Activated CD8-positive, alpha-beta T cell treated with anti-CD3 and anti-CD28 coated beads for 36 hours (primary cell): ENCODE measurements at regions not wholly inside any gene's neighbourhood (a gene's known extent, or its start where the extent isn't known, plus 50 kb on each side); places are given as distances from the start of the nearest gene placed in this dataset.

Source experiments
- ATAC-seq: fragments of 200-7000 bp; cut with Tn5 transposase; one replicate; pipeline ENCODE4 v1.10.0; 2021; ENCODE audit warnings: mild to moderate bottlenecking, moderate library complexity
- CTCF ChIA-PET: fragments of 350-600 bp; sonication (Branson Sonifier 250); formaldehyde crosslinking; loops from one replicate; lab custom pipeline; 2021; ENCODE audit warnings: antibody characterized with exemption; lab: Charles Lee
- POLR2A ChIA-PET: fragments of 350-600 bp; sonication (Branson Sonifier 250); formaldehyde crosslinking; loops from one replicate; lab custom pipeline; 2021; ENCODE audit warnings: antibody characterized with exemption; lab: Charles Lee
- DNase-seq: peaks from one replicate; pipeline ENCODE4 v3.0.0-alpha.2; 2020
- H3K27ac Mint-ChIP-seq: one replicate; pipeline ENCODE4 v1.8.0; 2021; ENCODE audit warnings: mild to moderate bottlenecking, mixed read lengths
- H3K27me3 Mint-ChIP-seq: one replicate; pipeline ENCODE4 v1.8.0; 2021; ENCODE audit warnings: mixed read lengths
- H3K36me3 Mint-ChIP-seq: one replicate; pipeline ENCODE4 v1.8.0; 2021; ENCODE audit warnings: low read depth, mixed read lengths
- H3K4me1 Mint-ChIP-seq: one replicate; pipeline ENCODE4 v1.8.0; 2021; ENCODE audit warnings: low read depth, mixed read lengths
- H3K4me3 Mint-ChIP-seq: one replicate; pipeline ENCODE4 v1.8.0; 2021; ENCODE audit warnings: mild to moderate bottlenecking, moderate library complexity, mixed read lengths
- H3K9me3 Mint-ChIP-seq: one replicate; pipeline ENCODE4 v1.8.0; 2021; ENCODE audit warnings: mixed read lengths
- intact Hi-C: fragments of 100-400 bp; cut with micrococcal nuclease; formaldehyde crosslinking; loops from one replicate; pipeline ENCODE4 v1.10.0; 2022
- TF ChIP-seq, protein P1 (sequence below): fragments of 200-600 bp; IDR thresholded peaks from one replicate; pipeline ENCODE4 v1.8.0; 2022; ENCODE audit warnings: antibody characterized with exemption, mild to moderate bottlenecking

GRCh38 chr18:73246763-73247162, 379.0 kb upstream of the NETO1 start:
- Mint-ChIP-seq H3K4me1 (no peaks in the 10 kb centered on the region), H3K27ac (no peak overlapping the region), H3K27me3 (no peaks in the 10 kb centered on the region), H3K9me3 (peaks cover 4% of the 10 kb centered on the region), H3K36me3 (no peaks in the 10 kb centered on the region), H3K4me3 (no peak overlapping the region)
- ATAC-seq, result no peak
- ChIA-PET POLR2A (no interaction called here), CTCF (no interaction called here)
- TF ChIP-seq, protein P1, sequence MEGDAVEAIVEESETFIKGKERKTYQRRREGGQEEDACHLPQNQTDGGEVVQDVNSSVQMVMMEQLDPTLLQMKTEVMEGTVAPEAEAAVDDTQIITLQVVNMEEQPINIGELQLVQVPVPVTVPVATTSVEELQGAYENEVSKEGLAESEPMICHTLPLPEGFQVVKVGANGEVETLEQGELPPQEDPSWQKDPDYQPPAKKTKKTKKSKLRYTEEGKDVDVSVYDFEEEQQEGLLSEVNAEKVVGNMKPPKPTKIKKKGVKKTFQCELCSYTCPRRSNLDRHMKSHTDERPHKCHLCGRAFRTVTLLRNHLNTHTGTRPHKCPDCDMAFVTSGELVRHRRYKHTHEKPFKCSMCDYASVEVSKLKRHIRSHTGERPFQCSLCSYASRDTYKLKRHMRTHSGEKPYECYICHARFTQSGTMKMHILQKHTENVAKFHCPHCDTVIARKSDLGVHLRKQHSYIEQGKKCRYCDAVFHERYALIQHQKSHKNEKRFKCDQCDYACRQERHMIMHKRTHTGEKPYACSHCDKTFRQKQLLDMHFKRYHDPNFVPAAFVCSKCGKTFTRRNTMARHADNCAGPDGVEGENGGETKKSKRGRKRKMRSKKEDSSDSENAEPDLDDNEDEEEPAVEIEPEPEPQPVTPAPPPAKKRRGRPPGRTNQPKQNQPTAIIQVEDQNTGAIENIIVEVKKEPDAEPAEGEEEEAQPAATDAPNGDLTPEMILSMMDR, result no peak
- no peak for DNase-seq
- intact Hi-C loops, result no loop called here

GRCh38 chr18:73245345-73245744, 377.6 kb upstream of the NETO1 start:
- Mint-ChIP-seq H3K4me3 (no peak overlapping the region), H3K27me3 (no peaks in the 10 kb centered on the region), H3K27ac (no peak overlapping the region), H3K4me1 (no peaks in the 10 kb centered on the region), H3K9me3 (peaks cover under 1% of the 10 kb centered on the region), H3K36me3 (no peaks in the 10 kb centered on the region)
- TF ChIP-seq, protein P1, result no peak
- DNase-seq (no peak), ATAC-seq (no peak)
- CTCF ChIA-PET, result no interaction called here
- intact Hi-C loops, result no loop called here
- POLR2A ChIA-PET, result no interaction called here

- Mint-ChIP-seq H3K27ac (no peak overlapping the region), H3K4me1 (no peaks in the 10 kb centered on the region), H3K36me3 (no peaks in the 10 kb centered on the region), H3K9me3 (no peaks in the 10 kb centered on the region), H3K4me3 (no peak overlapping the region), H3K27me3 (no peaks in the 10 kb centered on the region)
- DNase-seq (no peak), ATAC-seq (no peak)
- CTCF ChIA-PET, result no interaction called here
- POLR2A ChIA-PET, result no interaction called here
- intact Hi-C loops, result no loop called here
- TF ChIP-seq, protein P1, result no peak
Observed at GRCh38 chr18:73244401-73244800, 376.6 kb upstream of the NETO1 start.

GRCh38 chr18:73240899-73241298, 373.1 kb upstream of the NETO1 start:
- no peaks in the 10 kb centered on the region for H3K9me3 Mint-ChIP-seq
- no peak for DNase-seq
- no peaks in the 10 kb centered on the region for H3K36me3 Mint-ChIP-seq
- CTCF ChIA-PET, result no interaction called here
- H3K4me1 Mint-ChIP-seq, result no peaks in the 10 kb centered on the region
- intact Hi-C loops, result no loop called here
- H3K4me3 Mint-ChIP-seq, result no peak overlapping the region
- ATAC-seq, result no peak
- no peaks in the 10 kb centered on the region for H3K27me3 Mint-ChIP-seq
- no peak overlapping the region for H3K27ac Mint-ChIP-seq
- TF ChIP-seq, protein P1, result no peak
- POLR2A ChIA-PET, result no interaction called here

DNA sequence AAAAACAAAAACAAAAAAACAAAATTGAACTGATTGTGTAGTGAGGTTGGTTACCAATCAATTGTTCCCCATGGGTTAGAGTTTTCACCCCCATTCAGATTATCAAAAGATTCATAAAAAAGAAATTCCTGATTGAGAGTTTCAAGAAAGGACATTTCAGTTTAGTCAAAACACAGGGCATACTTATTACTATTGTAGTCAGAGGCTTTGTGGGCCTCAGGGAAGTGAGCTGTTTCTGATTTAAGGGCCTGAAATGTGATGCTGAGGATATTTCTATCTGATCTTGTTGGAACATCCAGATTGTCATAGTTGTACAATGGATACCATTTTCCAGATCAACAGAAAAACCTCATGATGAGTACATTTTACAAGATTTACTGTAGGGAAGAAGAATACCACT, 368.1 kb upstream of the NETO1 start:
- TF ChIP-seq, protein P1, result no peak
- Mint-ChIP-seq H3K4me3 (no peak overlapping the region), H3K36me3 (no peaks in the 10 kb centered on the region), H3K4me1 (no peaks in the 10 kb centered on the region), H3K27me3 (no peaks in the 10 kb centered on the region), H3K27ac (no peak overlapping the region), H3K9me3 (peaks cover 3% of the 10 kb centered on the region)
- ChIA-PET CTCF (no interaction called here), POLR2A (no interaction called here)
- ATAC-seq, result no peak
- DNase-seq, result no peak
- intact Hi-C loops, result no loop called here
